Uterus (tissue), 2 donors: ENCODE measurements at regions not wholly inside any gene's neighbourhood (a gene's known extent, or its start where the extent isn't known, plus 50 kb on each side); places are given as distances from the start of the nearest gene placed in this dataset.

Experiments used
- POLR2A ChIP-seq, 2 donors: fragments of 450-650 bp; IDR thresholded peaks; one replicate each; pipeline ENCODE4 v1.6.1; 2016; ENCODE audit warnings: antibody characterized with exemption in 2 of 2, mild to moderate bottlenecking in 1 of 2, moderate library complexity in 1 of 2
- TF ChIP-seq, protein P1 (sequence below), 4 experiments: fragments of 200-600 bp in 2 of 4; fragments of 450-650 bp in 2 of 4; sonication (generic) in 2 of 4; IDR thresholded peaks; one replicate each; pipeline ENCODE4 v1.5.1; 2016 to 2019; ENCODE audit warnings: antibody characterized with exemption in 4 of 4, mild to moderate bottlenecking in 2 of 4, moderate library complexity in 1 of 4

- TF ChIP-seq, protein P1, sequence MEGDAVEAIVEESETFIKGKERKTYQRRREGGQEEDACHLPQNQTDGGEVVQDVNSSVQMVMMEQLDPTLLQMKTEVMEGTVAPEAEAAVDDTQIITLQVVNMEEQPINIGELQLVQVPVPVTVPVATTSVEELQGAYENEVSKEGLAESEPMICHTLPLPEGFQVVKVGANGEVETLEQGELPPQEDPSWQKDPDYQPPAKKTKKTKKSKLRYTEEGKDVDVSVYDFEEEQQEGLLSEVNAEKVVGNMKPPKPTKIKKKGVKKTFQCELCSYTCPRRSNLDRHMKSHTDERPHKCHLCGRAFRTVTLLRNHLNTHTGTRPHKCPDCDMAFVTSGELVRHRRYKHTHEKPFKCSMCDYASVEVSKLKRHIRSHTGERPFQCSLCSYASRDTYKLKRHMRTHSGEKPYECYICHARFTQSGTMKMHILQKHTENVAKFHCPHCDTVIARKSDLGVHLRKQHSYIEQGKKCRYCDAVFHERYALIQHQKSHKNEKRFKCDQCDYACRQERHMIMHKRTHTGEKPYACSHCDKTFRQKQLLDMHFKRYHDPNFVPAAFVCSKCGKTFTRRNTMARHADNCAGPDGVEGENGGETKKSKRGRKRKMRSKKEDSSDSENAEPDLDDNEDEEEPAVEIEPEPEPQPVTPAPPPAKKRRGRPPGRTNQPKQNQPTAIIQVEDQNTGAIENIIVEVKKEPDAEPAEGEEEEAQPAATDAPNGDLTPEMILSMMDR (IDR thresholded peaks at IDR 0.05), result no peak
- TF ChIP-seq POLR2A (IDR thresholded peaks at IDR 0.05), result no peak
Measured at GRCh38 chr1:101144671-101145448, 92.0 kb upstream of the S1PR1 start.
